Omental fat pad (tissue), 3 donors: ENCODE measurements at regions not wholly inside any gene's neighbourhood (a gene's known extent, or its start where the extent isn't known, plus 50 kb on each side); places are given as distances from the start of the nearest gene placed in this dataset.
"Not testable (repeated sequence)": the region's sequence is repeated elsewhere in the genome, so short reads cannot be mapped to it uniquely, and the experiment has no call there.

Experiments
- ATAC-seq: fragments of 150-250 bp; one replicate; pipeline ENCODE4 v1.9.1; 2016; ENCODE audit warnings: mild to moderate bottlenecking, moderate library complexity; ENCODE audit not compliant: low FRiP score
- DNase-seq: peaks from one replicate; pipeline ENCODE4 v3.0.0-alpha.2; 2019; ENCODE audit warnings: low spot score
- CTCF ChIP-seq, 3 donors: fragments of 450-650 bp; IDR thresholded peaks; one replicate each; pipeline ENCODE4 v1.5.1; 2016 to 2017; ENCODE audit warnings: antibody characterized with exemption in 3 of 3, mild to moderate bottlenecking in 3 of 3, moderate library complexity in 2 of 3

GRCh38 chr1:178039891-178040290, 54.0 kb upstream of the RASAL2 start:
- TF ChIP-seq CTCF (IDR thresholded peaks at IDR 0.05), result no peak
- DNase-seq (no peak), ATAC-seq (no peak)

GRCh38 chr1:178043940-178044339, 50.0 kb upstream of the RASAL2 start:
- not testable (repeated sequence) for ATAC-seq, DNase-seq
